ENCODE measurements at regions not wholly inside any gene's neighbourhood (a gene's known extent, or its start where the extent isn't known, plus 50 kb on each side); places are given as distances from the start of the nearest gene placed in this dataset.

- TF ChIP-seq POLR2A (IDR thresholded peaks at IDR 0.05) (no peak), CTCF (IDR thresholded peaks at IDR 0.05) (no peak), EP300 (IDR thresholded peaks at IDR 0.05) (no peak)
These were observed 127.6 kb downstream of the TDRD15 start for GRCh38 chr2:21251216-21251980.

Data from ovary (tissue), 3 donors.